ENCODE measurements at regions not wholly inside any gene's neighbourhood (a gene's known extent, or its start where the extent isn't known, plus 50 kb on each side); places are given as distances from the start of the nearest gene placed in this dataset.

GRCh38 chr2:217673627-217674026 is 329.2 kb downstream of the TNS1 start:
- TF ChIP-seq EZH2 (IDR thresholded peaks at IDR 0.05) (no peak), POLR2AphosphoS5 (IDR thresholded peaks at IDR 0.05; ENCODE audit: borderline replicate concordance, low read depth, low read length) (no peak), FOXP2 (optimal IDR thresholded peaks at IDR 0.05; ENCODE audit: control extremely low read depth, extremely low read length, insufficient read depth) (no peak)

All from SK-N-MC (cell line).